ENCODE measurements at regions not wholly inside any gene's neighbourhood (a gene's known extent, or its start where the extent isn't known, plus 50 kb on each side); places are given as distances from the start of the nearest gene placed in this dataset.

DNA sequence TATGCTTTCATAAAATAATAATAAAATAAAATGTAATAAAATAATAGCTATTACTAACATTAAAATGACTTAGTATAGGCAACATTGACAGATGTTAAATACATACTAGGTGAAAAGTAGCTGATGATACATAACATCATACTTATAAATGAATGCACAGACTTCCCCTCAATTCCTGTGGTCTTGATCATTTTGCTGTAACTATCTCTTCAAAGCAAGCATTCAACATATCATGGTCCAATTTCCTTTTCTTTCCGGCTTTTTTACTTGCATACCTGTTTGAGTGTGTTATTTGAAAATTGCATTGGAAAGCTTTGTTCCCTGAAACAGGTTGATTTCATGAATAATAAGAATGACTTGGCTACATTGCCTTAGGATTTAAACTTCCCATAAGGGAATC lies 309.3 kb downstream of the HDGFL1 start (continued):
- no peak for TF ChIP-seq GMEB2 (CRISPR knock-in tag; IDR thresholded peaks at IDR 0.05; ENCODE audit: low read depth)
- no peak for TF ChIP-seq ZNF382 (CRISPR knock-in tag; IDR thresholded peaks at IDR 0.05; ENCODE audit: borderline replicate concordance)

- WGBS (ENCODE audit: low lambda C conversion rate), result 5% methylated on average over 3 of the region's 3 CpGs
- peaks cover 85% of the 10 kb centered on the region for H3K9me3 ChIP-seq (ENCODE audit: low read length)
- DNase-seq (ENCODE audit: low spot score) (peak; percentile 10), ATAC-seq (no peak), FAIRE-seq (no peak)
- CTCF ChIA-PET (ENCODE audit: low intra/inter-chr PET ratio, low total read pairs), result no interaction called here
- H2AFZ ChIP-seq (ENCODE audit: low read length), result no peak overlapping the region
- in situ Hi-C loops (cut with HindIII; ENCODE audit: extremely low pct_ligation_motif_present, low pct_unique_long_range_greater_than_20kb), result no loop called here
- H3K4me3 ChIP-seq (replicated peaks in 1 of 3; ENCODE audit: insufficient read depth in 1 of 3, low read depth in 2 of 3, low read length in 3 of 3), result no peak overlapping the region
- no peak overlapping the region for H3K4me2 ChIP-seq (ENCODE audit: low read depth, low read length)
- H3K79me2 ChIP-seq (ENCODE audit: insufficient read depth, low read length), result no peaks in the 10 kb centered on the region
- no peaks in the 10 kb centered on the region for H3K27me3 ChIP-seq (ENCODE audit: control insufficient read depth in 1 of 2, insufficient read depth in 2 of 2, low read length in 2 of 2)
- TF ChIP-seq TAF1 (CRISPR knock-in tag; IDR thresholded peaks at IDR 0.05), result no peak
- TF ChIP-seq ZNF768 (CRISPR knock-in tag; IDR thresholded peaks at IDR 0.05), result no peak
- no peak for TF ChIP-seq KLF16 (CRISPR knock-in tag; IDR thresholded peaks at IDR 0.05)
- TF ChIP-seq JDP2 (CRISPR knock-in tag; IDR thresholded peaks at IDR 0.05; ENCODE audit: borderline replicate concordance), result no peak
- TF ChIP-seq FOXM1 (CRISPR knock-in tag; IDR thresholded peaks at IDR 0.05), result no peak
- TF ChIP-seq, protein P1, sequence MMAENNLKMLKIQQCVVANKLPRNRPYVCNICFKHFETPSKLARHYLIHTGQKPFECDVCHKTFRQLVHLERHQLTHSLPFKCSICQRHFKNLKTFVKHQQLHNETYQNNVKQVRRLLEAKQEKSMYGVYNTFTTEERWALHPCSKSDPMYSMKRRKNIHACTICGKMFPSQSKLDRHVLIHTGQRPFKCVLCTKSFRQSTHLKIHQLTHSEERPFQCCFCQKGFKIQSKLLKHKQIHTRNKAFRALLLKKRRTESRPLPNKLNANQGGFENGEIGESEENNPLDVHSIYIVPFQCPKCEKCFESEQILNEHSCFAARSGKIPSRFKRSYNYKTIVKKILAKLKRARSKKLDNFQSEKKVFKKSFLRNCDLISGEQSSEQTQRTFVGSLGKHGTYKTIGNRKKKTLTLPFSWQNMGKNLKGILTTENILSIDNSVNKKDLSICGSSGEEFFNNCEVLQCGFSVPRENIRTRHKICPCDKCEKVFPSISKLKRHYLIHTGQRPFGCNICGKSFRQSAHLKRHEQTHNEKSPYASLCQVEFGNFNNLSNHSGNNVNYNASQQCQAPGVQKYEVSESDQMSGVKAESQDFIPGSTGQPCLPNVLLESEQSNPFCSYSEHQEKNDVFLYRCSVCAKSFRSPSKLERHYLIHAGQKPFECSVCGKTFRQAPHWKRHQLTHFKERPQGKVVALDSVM (CRISPR knock-in tag; IDR thresholded peaks at IDR 0.05), result no peak
- no peak for TF ChIP-seq AKAP8 (CRISPR knock-in tag; IDR thresholded peaks at IDR 0.05)
- no peak for TF ChIP-seq ZNF558 (CRISPR knock-in tag; IDR thresholded peaks at IDR 0.05; ENCODE audit: borderline replicate concordance)
- no peaks in the 10 kb centered on the region for H3K4me1 ChIP-seq (ENCODE audit: insufficient read depth, low read length)
- BruUV-seq (replicated peaks), result no TSS peak
- intact Hi-C loops (cut with micrococcal nuclease; ENCODE audit: unreplicated experiment), result loop anchor here (10.0 kb wide), 1 partner anchor 116 kb away; no protein-coding TSS in a partner anchor
- no peaks in the 10 kb centered on the region for H3K36me3 ChIP-seq (replicated peaks in 1 of 2; ENCODE audit: control insufficient read depth in 1 of 2, insufficient read depth in 2 of 2, low read length in 2 of 2)
- H3K27ac ChIP-seq (ENCODE audit: extremely low read length, insufficient read depth, low read length), result no peak overlapping the region
- no peaks in the 10 kb centered on the region for H4K20me1 ChIP-seq (ENCODE audit: insufficient read depth, low read length)
- no peak overlapping the region for H3K9ac ChIP-seq (ENCODE audit: insufficient read depth, low read depth, low read length)
- POLR2A ChIA-PET, result no interaction called here
Measured at GRCh38 chr6:22880686-22881433, 311.5 kb downstream of the HDGFL1 start.

Measured in HepG2 (cell line).